ENCODE measurements at regions not wholly inside any gene's neighbourhood (a gene's known extent, or its start where the extent isn't known, plus 50 kb on each side); places are given as distances from the start of the nearest gene placed in this dataset.
"Not testable (repeated sequence)": the region's sequence is repeated elsewhere in the genome, so short reads cannot be mapped to it uniquely, and the experiment has no call there.

- Mint-ChIP-seq H3K27ac (no peak overlapping the region), H3K4me3 (no peak overlapping the region), H3K4me1 (peaks cover 8 to 27% (median 10%) of the 10 kb centered on the region in 3 donors), H3K36me3 (no peaks in the 10 kb centered on the region), H3K27me3 (no peaks in the 10 kb centered on the region), H3K9me3 (no peaks in the 10 kb centered on the region)
- Histone ChIP-seq H3K27ac (ENCODE audit: low read length) (no peak overlapping the region), H3K9me3 (no peaks in the 10 kb centered on the region), H3K4me1 (ENCODE audit: control insufficient read depth in 1 of 2, extremely low read depth in 1 of 2, insufficient read depth in 2 of 2, low read length in 2 of 2) (peaks cover 0 to 2% of the 10 kb centered on the region in 2 experiments), H3K4me3 (ENCODE audit: control insufficient read depth in 1 of 2, extremely low read depth in 1 of 2, low read length in 1 of 2) (no peak overlapping the region), H3K36me3 (ENCODE audit: control insufficient read depth in 2 of 2, extremely low read depth in 1 of 2, insufficient read depth in 1 of 2, low read length in 1 of 2) (no peaks in the 10 kb centered on the region), H3K27me3 (replicated peaks in 1 of 2; ENCODE audit: control insufficient read depth in 2 of 2, extremely low read depth in 1 of 2, insufficient read depth in 2 of 2, low read length in 1 of 2) (no peaks in the 10 kb centered on the region)
- ATAC-seq (replicated peaks in 1 of 4) = no peak
- DNase-seq = no peak
- POLR2A ChIA-PET = interaction anchor here in 1 of 2 donors (0.5 kb wide), 1 partner anchor 443 kb away, joined by 3 read pairs; no protein-coding TSS in a partner anchor
- CTCF ChIA-PET = no interaction called here
- WGBS (ENCODE audit: insufficient coverage) = no CpG with 5 or more reads among the region's 1 CpG
Measured at GRCh38 chr2:64809216-64809615, 155.5 kb upstream of the SERTAD2 start.

GRCh38 chr2:64812285-64812684 lies 158.6 kb upstream of the SERTAD2 start:
- Histone ChIP-seq H3K27me3 (replicated peaks in 1 of 2; ENCODE audit: control insufficient read depth in 2 of 2, extremely low read depth in 1 of 2, insufficient read depth in 2 of 2, low read length in 1 of 2) (no peaks in the 10 kb centered on the region), H3K36me3 (ENCODE audit: control insufficient read depth in 2 of 2, extremely low read depth in 1 of 2, insufficient read depth in 1 of 2, low read length in 1 of 2) (no peaks in the 10 kb centered on the region), H3K4me3 (ENCODE audit: control insufficient read depth in 1 of 2, extremely low read depth in 1 of 2, low read length in 1 of 2) (no peak overlapping the region), H3K27ac (ENCODE audit: low read length) (no peak overlapping the region), H3K9me3 (no peaks in the 10 kb centered on the region), H3K4me1 (ENCODE audit: control insufficient read depth in 1 of 2, extremely low read depth in 1 of 2, insufficient read depth in 2 of 2, low read length in 2 of 2) (peaks cover 0 to 2% of the 10 kb centered on the region in 2 experiments)
- no peak overlapping the region for H3K4me3 Mint-ChIP-seq
- POLR2A ChIA-PET = no interaction called here
- DNase-seq (no peak), ATAC-seq (replicated peaks in 1 of 4) (no peak)
- CTCF ChIA-PET = no interaction called here
- H3K4me1 Mint-ChIP-seq = peaks cover 8 to 16% (median 10%) of the 10 kb centered on the region in 3 donors
- peak overlapping the region in 1 of 2 donors; percentile 18 for H3K27ac Mint-ChIP-seq
- H3K27me3 Mint-ChIP-seq = no peaks in the 10 kb centered on the region
- H3K36me3 Mint-ChIP-seq = no peaks in the 10 kb centered on the region
- whole genome bisulfite sequencing (ENCODE audit: insufficient coverage) = no CpG with 5 or more reads among the region's 4 CpGs
- no peaks in the 10 kb centered on the region for H3K9me3 Mint-ChIP-seq

DNA sequence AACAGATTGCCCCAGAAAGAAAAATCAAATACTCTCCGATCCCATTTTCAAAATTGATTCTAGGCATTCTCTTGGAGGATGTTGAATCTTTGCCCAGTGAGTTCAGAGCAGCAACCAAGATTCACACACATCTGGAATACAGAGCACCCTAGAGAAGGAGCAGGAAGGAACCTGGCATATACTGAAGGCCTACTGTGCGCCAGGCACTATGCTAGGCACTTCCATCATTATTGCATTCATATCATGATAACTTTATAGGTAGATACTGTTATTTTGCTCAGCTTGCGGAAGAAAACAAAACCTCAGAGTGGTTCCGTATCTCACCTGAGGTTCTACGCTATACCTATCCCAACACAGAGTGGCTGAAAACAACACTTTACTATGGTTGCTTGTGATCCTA lies 160.3 kb upstream of the SERTAD2 start:
- no peak overlapping the region for H3K4me3 ChIP-seq (ENCODE audit: control insufficient read depth in 1 of 2, extremely low read depth in 1 of 2, low read length in 1 of 2)
- no peak overlapping the region for H3K27ac ChIP-seq (ENCODE audit: low read length)
- H3K27me3 Mint-ChIP-seq = no peaks in the 10 kb centered on the region
- H3K4me1 ChIP-seq (ENCODE audit: control insufficient read depth in 1 of 2, extremely low read depth in 1 of 2, insufficient read depth in 2 of 2, low read length in 2 of 2) = peaks cover 9 to 10% of the 10 kb centered on the region in 2 experiments
- POLR2A ChIA-PET = no interaction called here
- no peak overlapping the region for H3K27ac Mint-ChIP-seq
- H3K36me3 Mint-ChIP-seq = no peaks in the 10 kb centered on the region
- H3K9me3 ChIP-seq = no peaks in the 10 kb centered on the region
- DNase-seq (no peak), ATAC-seq (replicated peaks in 1 of 4) (no peak)
- no peak overlapping the region for H3K4me3 Mint-ChIP-seq
- H3K9me3 Mint-ChIP-seq = no peaks in the 10 kb centered on the region
- H3K36me3 ChIP-seq (ENCODE audit: control insufficient read depth in 2 of 2, extremely low read depth in 1 of 2, insufficient read depth in 1 of 2, low read length in 1 of 2) = no peaks in the 10 kb centered on the region
- peaks cover 16 to 22% (median 17%) of the 10 kb centered on the region in 3 donors for H3K4me1 Mint-ChIP-seq
- CTCF ChIA-PET = interaction anchor here in 1 of 2 donors (1.5 kb wide), 1 partner anchor 10 kb away, joined by 12 read pairs; no protein-coding TSS in a partner anchor
- WGBS (ENCODE audit: insufficient coverage) = 100% methylated on average over 2 of the region's 5 CpGs
- H3K27me3 ChIP-seq (replicated peaks in 1 of 2; ENCODE audit: control insufficient read depth in 2 of 2, extremely low read depth in 1 of 2, insufficient read depth in 2 of 2, low read length in 1 of 2) = no peaks in the 10 kb centered on the region

- ATAC-seq (replicated peaks in 1 of 4); H3K27me3 Mint-ChIP-seq; H3K27ac Mint-ChIP-seq; H3K4me3 Mint-ChIP-seq; H3K9me3 Mint-ChIP-seq; H3K27me3 ChIP-seq (replicated peaks in 1 of 2; ENCODE audit: control insufficient read depth in 2 of 2, extremely low read depth in 1 of 2, insufficient read depth in 2 of 2, low read length in 1 of 2); DNase-seq; H3K27ac ChIP-seq (ENCODE audit: low read length); POLR2A ChIA-PET; H3K36me3 ChIP-seq (ENCODE audit: control insufficient read depth in 2 of 2, extremely low read depth in 1 of 2, insufficient read depth in 1 of 2, low read length in 1 of 2); H3K9me3 ChIP-seq; H3K36me3 Mint-ChIP-seq; H3K4me3 ChIP-seq (ENCODE audit: control insufficient read depth in 1 of 2, extremely low read depth in 1 of 2, low read length in 1 of 2): not testable (repeated sequence)
- H3K4me1 ChIP-seq (ENCODE audit: control insufficient read depth in 1 of 2, extremely low read depth in 1 of 2, insufficient read depth in 2 of 2, low read length in 2 of 2) = peaks cover 18 to 24% of the 10 kb centered on the region in 2 experiments
- H3K4me1 Mint-ChIP-seq = peaks cover 33 to 36% (median 34%) of the 10 kb centered on the region in 3 donors
- CTCF ChIA-PET = interaction anchor here in 1 of 2 donors (0.7 kb wide), 1 partner anchor 15 kb away, joined by 3 read pairs; no protein-coding TSS in a partner anchor
- WGBS (ENCODE audit: insufficient coverage) = no CpG with 5 or more reads among the region's 8 CpGs
Measured at GRCh38 chr2:64816526-64816925, 162.8 kb upstream of the SERTAD2 start.

- Histone ChIP-seq H3K9me3 (no peaks in the 10 kb centered on the region), H3K36me3 (ENCODE audit: control insufficient read depth in 2 of 2, extremely low read depth in 1 of 2, insufficient read depth in 1 of 2, low read length in 1 of 2) (no peaks in the 10 kb centered on the region), H3K27me3 (replicated peaks in 1 of 2; ENCODE audit: control insufficient read depth in 2 of 2, extremely low read depth in 1 of 2, insufficient read depth in 2 of 2, low read length in 1 of 2) (no peaks in the 10 kb centered on the region), H3K27ac (ENCODE audit: low read length) (no peak overlapping the region), H3K4me1 (ENCODE audit: control insufficient read depth in 1 of 2, extremely low read depth in 1 of 2, insufficient read depth in 2 of 2, low read length in 2 of 2) (peaks cover 17 to 24% of the 10 kb centered on the region in 2 experiments), H3K4me3 (ENCODE audit: control insufficient read depth in 1 of 2, extremely low read depth in 1 of 2, low read length in 1 of 2) (no peak overlapping the region)
- WGBS (ENCODE audit: insufficient coverage) = no CpG with 5 or more reads among the region's 4 CpGs
- ATAC-seq (replicated peaks in 1 of 4) = no peak
- H3K4me1 Mint-ChIP-seq = peaks cover 25 to 34% (median 28%) of the 10 kb centered on the region in 3 donors
- no peak for DNase-seq
- CTCF ChIA-PET = interaction anchor here in 1 of 2 donors (0.7 kb wide), 1 partner anchor 15 kb away, joined by 3 read pairs; no protein-coding TSS in a partner anchor
- POLR2A ChIA-PET = interaction anchor here in 1 of 2 donors (0.6 kb wide), 1 partner anchor 625 kb away, joined by 5 read pairs; no protein-coding TSS in a partner anchor
- H3K27ac Mint-ChIP-seq = no peak overlapping the region
- no peaks in the 10 kb centered on the region for H3K27me3 Mint-ChIP-seq
- H3K4me3 Mint-ChIP-seq = no peak overlapping the region
- no peaks in the 10 kb centered on the region for H3K36me3 Mint-ChIP-seq
- H3K9me3 Mint-ChIP-seq = no peaks in the 10 kb centered on the region
Measured at GRCh38 chr2:64817453-64817852, 163.7 kb upstream of the SERTAD2 start.

GRCh38 chr2:64818664-64819060 lies 164.9 kb upstream of the SERTAD2 start:
- no peaks in the 10 kb centered on the region for H3K27me3 ChIP-seq (replicated peaks in 1 of 2; ENCODE audit: control insufficient read depth in 2 of 2, extremely low read depth in 1 of 2, insufficient read depth in 2 of 2, low read length in 1 of 2)
- ChIA-PET POLR2A (interaction anchor here in 1 of 2 donors (1.0 kb wide), 1 partner anchor 13 kb away, joined by 3 read pairs; no protein-coding TSS in a partner anchor), CTCF (interaction anchor here in 1 of 2 donors (0.5 to 1.1 kb wide), 3 partner anchors 12 to 50 kb away, joined by 3 read pairs; no protein-coding TSS in a partner anchor)
- peaks cover 17 to 24% of the 10 kb centered on the region in 2 experiments for H3K4me1 ChIP-seq (ENCODE audit: control insufficient read depth in 1 of 2, extremely low read depth in 1 of 2, insufficient read depth in 2 of 2, low read length in 2 of 2)
- H3K36me3 ChIP-seq (ENCODE audit: control insufficient read depth in 2 of 2, extremely low read depth in 1 of 2, insufficient read depth in 1 of 2, low read length in 1 of 2) = no peaks in the 10 kb centered on the region
- ATAC-seq (replicated peaks in 1 of 4) = no peak
- no peak for DNase-seq
- H3K9me3 ChIP-seq = no peaks in the 10 kb centered on the region
- Mint-ChIP-seq H3K4me1 (peaks cover 23 to 33% (median 28%) of the 10 kb centered on the region in 3 donors), H3K4me3 (peak overlapping the region in 1 of 3 donors; percentile 63), H3K27me3 (no peaks in the 10 kb centered on the region), H3K27ac (peak overlapping the region; percentile 94 to 96), H3K36me3 (no peaks in the 10 kb centered on the region), H3K9me3 (no peaks in the 10 kb centered on the region)
- H3K27ac ChIP-seq (ENCODE audit: low read length) = peak overlapping the region; percentile 5
- no peak overlapping the region for H3K4me3 ChIP-seq (ENCODE audit: control insufficient read depth in 1 of 2, extremely low read depth in 1 of 2, low read length in 1 of 2)
- 50% methylated on average over 2 of the region's 4 CpGs for WGBS (ENCODE audit: insufficient coverage)

Measured in T-cell (primary cell).